RWPE2 (cell line): ENCODE measurements at regions not wholly inside any gene's neighbourhood (a gene's known extent, or its start where the extent isn't known, plus 50 kb on each side); places are given as distances from the start of the nearest gene placed in this dataset.

Experiments used
- ATAC-seq: fragments of 200-7000 bp; cut with Tn5 transposase; 3 replicates; pipeline ENCODE4 v1.9.1; 2021; ENCODE audit warnings: low read depth
- DNase-seq: peaks from one replicate; pipeline ENCODE4 v3.0.0-alpha.2; 2020; ENCODE audit warnings: low spot score
- H3K27ac ChIP-seq: fragments of 450-650 bp; 2 replicates; pipeline ENCODE4 v1.5.1; 2017; ENCODE audit warnings: mild to moderate bottlenecking; ENCODE audit not compliant: poor library complexity, severe bottlenecking
- H3K27me3 ChIP-seq: fragments of 250-450 bp; sonication (Bioruptor Pico); 2 replicates; pipeline ENCODE4 v1.5.1; 2021; ENCODE audit warnings: mild to moderate bottlenecking, moderate library complexity; ENCODE audit not compliant: insufficient read depth, poor library complexity, severe bottlenecking
- H3K36me3 ChIP-seq: fragments of 250-450 bp; sonication (Bioruptor Pico); 2 replicates; pipeline ENCODE4 v1.5.1; 2020; ENCODE audit warnings: low read depth, mild to moderate bottlenecking, moderate library complexity
- H3K4me1 ChIP-seq: fragments of 250-450 bp; sonication (Bioruptor Pico); 2 replicates; pipeline ENCODE4 v1.5.1; 2021; ENCODE audit warnings: mild to moderate bottlenecking, moderate library complexity; ENCODE audit not compliant: insufficient read depth, poor library complexity, severe bottlenecking
- H3K4me3 ChIP-seq: fragments of 250-450 bp; sonication (Bioruptor Pico); 2 replicates; pipeline ENCODE4 v1.5.1; 2021; ENCODE audit warnings: mild to moderate bottlenecking, moderate library complexity; ENCODE audit not compliant: severe bottlenecking
- H3K9me3 ChIP-seq: fragments of 250-450 bp; sonication (Bioruptor Pico); 2 replicates; pipeline ENCODE4 v1.5.1; 2021; ENCODE audit warnings: mild to moderate bottlenecking, moderate library complexity; ENCODE audit not compliant: severe bottlenecking
- TF ChIP-seq, protein P1 (sequence below): fragments of 450-650 bp; IDR thresholded peaks from one replicate; pipeline ENCODE4 v1.5.1; 2017; ENCODE audit warnings: mild to moderate bottlenecking, moderate library complexity; ENCODE audit not compliant: poor library complexity, severe bottlenecking

DNA sequence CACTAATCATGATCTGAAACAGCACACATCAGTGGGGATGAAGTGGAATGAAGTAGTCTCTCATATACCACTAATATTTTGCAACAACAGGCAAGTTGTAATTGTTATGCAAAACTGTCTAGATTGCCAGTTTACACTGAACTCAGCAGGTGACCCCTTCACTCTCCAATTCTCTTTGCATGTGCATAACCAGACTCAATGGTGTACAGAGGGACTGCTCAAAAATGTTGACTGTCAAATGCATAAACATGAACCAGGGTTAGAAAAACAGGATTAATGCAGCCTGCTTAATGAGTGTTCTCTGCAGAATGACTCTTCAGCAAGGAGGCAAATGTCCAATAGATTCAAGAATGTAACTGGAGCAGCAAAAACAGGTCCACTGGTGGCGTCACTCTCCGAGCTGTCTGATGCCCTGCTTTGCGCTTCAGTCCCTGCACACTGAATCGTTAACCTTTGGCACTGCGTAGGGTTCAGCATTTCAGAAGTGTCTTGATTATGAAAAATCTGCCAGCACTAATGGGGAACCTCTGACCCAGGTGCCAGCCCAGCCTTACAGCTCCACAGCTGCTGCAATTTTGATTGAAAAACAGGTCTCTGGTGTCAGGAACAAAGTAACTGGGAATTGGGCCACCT is 209.3 kb downstream of the TDRD15 start:
- H3K27me3 ChIP-seq = no peaks in the 10 kb centered on the region
- no peak for ATAC-seq
- H3K9me3 ChIP-seq = no peaks in the 10 kb centered on the region
- H3K27ac ChIP-seq = no peak overlapping the region
- no peak for DNase-seq
- TF ChIP-seq, protein P1, sequence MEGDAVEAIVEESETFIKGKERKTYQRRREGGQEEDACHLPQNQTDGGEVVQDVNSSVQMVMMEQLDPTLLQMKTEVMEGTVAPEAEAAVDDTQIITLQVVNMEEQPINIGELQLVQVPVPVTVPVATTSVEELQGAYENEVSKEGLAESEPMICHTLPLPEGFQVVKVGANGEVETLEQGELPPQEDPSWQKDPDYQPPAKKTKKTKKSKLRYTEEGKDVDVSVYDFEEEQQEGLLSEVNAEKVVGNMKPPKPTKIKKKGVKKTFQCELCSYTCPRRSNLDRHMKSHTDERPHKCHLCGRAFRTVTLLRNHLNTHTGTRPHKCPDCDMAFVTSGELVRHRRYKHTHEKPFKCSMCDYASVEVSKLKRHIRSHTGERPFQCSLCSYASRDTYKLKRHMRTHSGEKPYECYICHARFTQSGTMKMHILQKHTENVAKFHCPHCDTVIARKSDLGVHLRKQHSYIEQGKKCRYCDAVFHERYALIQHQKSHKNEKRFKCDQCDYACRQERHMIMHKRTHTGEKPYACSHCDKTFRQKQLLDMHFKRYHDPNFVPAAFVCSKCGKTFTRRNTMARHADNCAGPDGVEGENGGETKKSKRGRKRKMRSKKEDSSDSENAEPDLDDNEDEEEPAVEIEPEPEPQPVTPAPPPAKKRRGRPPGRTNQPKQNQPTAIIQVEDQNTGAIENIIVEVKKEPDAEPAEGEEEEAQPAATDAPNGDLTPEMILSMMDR = no peak
- no peaks in the 10 kb centered on the region for H3K36me3 ChIP-seq
- no peaks in the 10 kb centered on the region for H3K4me1 ChIP-seq
- H3K4me3 ChIP-seq = no peak overlapping the region

DNA sequence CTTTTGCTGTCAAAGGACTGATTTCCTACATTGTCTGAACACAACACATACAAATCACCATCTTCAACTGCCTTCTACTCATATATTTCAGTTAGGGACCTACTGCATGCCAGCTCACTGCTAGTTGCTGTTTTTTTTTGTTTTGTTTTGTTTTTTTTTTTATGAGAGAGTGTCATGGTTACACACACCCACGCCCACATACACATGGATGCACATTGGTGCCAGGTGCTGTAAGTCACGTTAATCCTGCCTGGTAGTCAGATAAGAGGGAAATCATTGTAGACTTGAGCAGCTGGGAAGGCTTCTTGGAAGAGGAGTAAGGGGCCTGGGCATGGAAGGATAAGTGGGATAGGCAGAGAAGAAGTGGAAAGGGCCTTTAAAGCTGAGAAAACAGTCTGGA is 209.9 kb downstream of the TDRD15 start:
- DNase-seq (no peak), ATAC-seq (no peak)
- no peaks in the 10 kb centered on the region for H3K27me3 ChIP-seq
- H3K36me3 ChIP-seq = no peaks in the 10 kb centered on the region
- no peaks in the 10 kb centered on the region for H3K4me1 ChIP-seq
- no peak overlapping the region for H3K27ac ChIP-seq
- no peaks in the 10 kb centered on the region for H3K9me3 ChIP-seq
- TF ChIP-seq, protein P1 = no peak
- no peak overlapping the region for H3K4me3 ChIP-seq

DNA sequence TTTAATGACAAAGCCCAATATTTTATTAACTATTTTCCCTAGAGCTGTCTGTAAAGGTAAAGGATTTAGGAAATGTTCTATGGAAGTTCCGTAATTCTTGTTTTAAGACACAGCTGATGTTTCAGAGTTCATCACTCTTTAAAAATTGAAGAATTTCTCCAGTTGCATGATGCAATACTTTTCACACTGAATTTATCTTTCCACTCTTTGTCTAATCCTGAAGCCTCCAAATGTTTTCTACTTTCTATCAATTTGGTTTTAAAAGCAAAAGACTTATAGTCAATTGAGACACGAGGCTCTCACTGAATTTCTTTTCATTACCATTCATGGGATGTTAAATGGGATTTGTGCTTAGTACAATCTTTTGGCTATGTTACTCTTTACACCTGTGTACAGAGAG is 223.2 kb downstream of the TDRD15 start:
- H3K9me3 ChIP-seq = no peaks in the 10 kb centered on the region
- no peaks in the 10 kb centered on the region for H3K27me3 ChIP-seq
- TF ChIP-seq, protein P1 = no peak
- no peaks in the 10 kb centered on the region for H3K4me1 ChIP-seq
- no peak overlapping the region for H3K4me3 ChIP-seq
- no peak for ATAC-seq
- H3K36me3 ChIP-seq = no peaks in the 10 kb centered on the region
- no peak overlapping the region for H3K27ac ChIP-seq
- no peak for DNase-seq

DNA sequence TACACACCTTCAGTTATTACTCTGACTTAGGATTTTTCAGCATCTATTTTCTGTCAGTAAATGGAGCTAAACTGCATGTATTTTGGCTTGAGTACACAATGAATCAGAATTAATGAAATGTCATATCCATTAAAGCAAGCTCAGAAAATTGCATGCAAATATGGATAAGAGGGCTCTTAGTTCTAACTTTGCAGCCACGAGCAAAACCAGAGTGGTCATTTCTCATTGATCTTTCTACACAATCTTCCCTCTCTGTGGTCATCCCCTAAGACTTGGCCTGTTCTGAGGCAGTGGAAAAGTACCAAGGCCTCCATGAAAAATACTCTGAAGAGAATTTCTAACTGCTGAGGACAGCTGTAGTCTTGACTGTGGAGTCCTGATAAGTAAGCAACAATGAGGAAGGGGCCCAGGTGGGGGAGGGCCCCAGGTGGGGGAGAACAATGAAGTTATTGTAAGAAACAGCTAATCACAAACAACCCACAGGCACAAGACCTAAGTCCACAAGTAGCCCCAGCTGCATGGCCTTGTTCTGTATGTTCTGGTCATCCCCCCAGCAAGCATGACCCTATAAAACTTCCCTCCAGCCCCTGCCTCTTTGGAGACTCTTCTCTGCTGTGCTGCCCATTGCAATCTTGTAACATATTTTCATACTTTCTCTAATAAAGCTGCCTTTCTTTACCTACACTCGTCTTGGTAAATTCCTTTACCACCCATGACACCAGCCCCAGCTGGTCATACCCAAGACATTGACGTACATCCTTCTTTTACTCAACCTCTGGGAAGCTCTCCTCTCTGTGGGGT is 230.3 kb downstream of the TDRD15 start:
- ATAC-seq = no peak
- H3K4me3 ChIP-seq = no peak overlapping the region
- TF ChIP-seq, protein P1 = no peak
- DNase-seq = no peak
- H3K27me3 ChIP-seq = no peaks in the 10 kb centered on the region
- no peaks in the 10 kb centered on the region for H3K4me1 ChIP-seq
- no peaks in the 10 kb centered on the region for H3K36me3 ChIP-seq
- H3K9me3 ChIP-seq = no peaks in the 10 kb centered on the region
- no peak overlapping the region for H3K27ac ChIP-seq
